NB4 (cell line): ENCODE measurements at regions not wholly inside any gene's neighbourhood (a gene's known extent, or its start where the extent isn't known, plus 50 kb on each side); places are given as distances from the start of the nearest gene placed in this dataset.

Experiments used
- CTCF ChIP-seq: IDR thresholded peaks from one replicate; pipeline ENCODE4 v1.5.1; 2012; ENCODE audit warnings: low read depth, low read length
- POLR2A ChIP-seq: IDR thresholded peaks from 2 replicates; pipeline ENCODE4 v1.6.1; 2011; ENCODE audit warnings: mild to moderate bottlenecking; ENCODE audit not compliant: insufficient read length; ENCODE audit errors: extremely low read depth
- TF ChIP-seq, protein P1 (sequence below): IDR thresholded peaks from 2 replicates; pipeline ENCODE4 v1.6.1; 2011; ENCODE audit warnings: low read depth, low read length

- TF ChIP-seq CTCF (no peak), POLR2A (no peak)
- TF ChIP-seq, protein P1, sequence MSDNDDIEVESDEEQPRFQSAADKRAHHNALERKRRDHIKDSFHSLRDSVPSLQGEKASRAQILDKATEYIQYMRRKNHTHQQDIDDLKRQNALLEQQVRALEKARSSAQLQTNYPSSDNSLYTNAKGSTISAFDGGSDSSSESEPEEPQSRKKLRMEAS, result no peak
Measured at GRCh38 chr11:44407211-44407996, 97.5 kb upstream of the ALX4 start.
